Fibroblast of lung (primary cell): ENCODE measurements at regions not wholly inside any gene's neighbourhood (a gene's known extent, or its start where the extent isn't known, plus 50 kb on each side); places are given as distances from the start of the nearest gene placed in this dataset.

Experiments used
- DNase-seq, 2 donors: peaks; one replicate each; pipeline versions ENCODE4 v3.0.0 to v3.0.0-alpha.2; 2010; ENCODE audit warnings: low read depth in 2 of 2
- H2AFZ ChIP-seq: 2 replicates; pipeline ENCODE4 v1.5.1; 2012; ENCODE audit warnings: low read length, control low read depth, inconsistent platforms
- H3K27ac ChIP-seq: 2 replicates; pipeline ENCODE4 v1.5.1; 2011; ENCODE audit warnings: low read length, control low read depth; ENCODE audit not compliant: insufficient read depth
- H3K27me3 ChIP-seq: 2 replicates; pipeline ENCODE4 v1.5.1; 2011; ENCODE audit warnings: mild to moderate bottlenecking, low read length; ENCODE audit not compliant: control insufficient read depth, insufficient read depth
- H3K36me3 ChIP-seq: 2 replicates; pipeline ENCODE4 v1.5.1; 2011; ENCODE audit warnings: low read length; ENCODE audit not compliant: control insufficient read depth, insufficient read depth
- H3K4me1 ChIP-seq: 2 replicates; pipeline ENCODE4 v1.5.1; 2011; ENCODE audit warnings: low read length; ENCODE audit not compliant: control insufficient read depth, insufficient read depth; ENCODE audit errors: extremely low read depth
- H3K4me2 ChIP-seq: 2 replicates; pipeline ENCODE4 v1.5.1; 2011; ENCODE audit warnings: low read length, control low read depth; ENCODE audit not compliant: insufficient read depth; ENCODE audit errors: extremely low read depth
- H3K4me3 ChIP-seq, 4 experiments: fragments of 200-600 bp in 1 of 4; sonication (generic) in 1 of 4; replicated peaks in 1 of 4; 2 replicates each; pipeline ENCODE4 v1.5.1; 2011 to 2016; ENCODE audit warnings: low read length in 4 of 4, low read depth in 3 of 4, mild to moderate bottlenecking in 3 of 4, control low read depth in 2 of 4, inconsistent platforms in 1 of 4, mixed read lengths in 1 of 4; ENCODE audit not compliant: insufficient read depth in 1 of 4; ENCODE audit errors: control extremely low read depth in 1 of 4
- H3K79me2 ChIP-seq: 2 replicates; pipeline ENCODE4 v1.5.1; 2012; ENCODE audit warnings: mild to moderate bottlenecking, low read length, inconsistent platforms; ENCODE audit not compliant: control insufficient read depth, insufficient read depth
- H3K9ac ChIP-seq: 2 replicates; pipeline ENCODE4 v1.5.1; 2011; ENCODE audit warnings: mild to moderate bottlenecking, low read length, control low read depth; ENCODE audit not compliant: insufficient read depth
- H3K9me3 ChIP-seq: 2 replicates; pipeline ENCODE4 v1.5.1; 2012; ENCODE audit warnings: low read depth, low read length; ENCODE audit not compliant: control insufficient read depth, insufficient read depth
- H4K20me1 ChIP-seq: 2 replicates; pipeline ENCODE4 v1.5.1; 2011; ENCODE audit warnings: low read length; ENCODE audit not compliant: control insufficient read depth, insufficient read depth; ENCODE audit errors: extremely low read depth
- EZH2 ChIP-seq: IDR thresholded peaks from 2 replicates; pipeline ENCODE4 v1.5.1; 2012; ENCODE audit warnings: low read length, control low read depth, mild to moderate bottlenecking; ENCODE audit errors: missing control alignments
- TF ChIP-seq, protein P1 (sequence below), 2 donors: IDR thresholded peaks in 1 of 2; conservative IDR thresholded peaks in 1 of 2; 1 replicate in 1 of 2; 2 replicates in 1 of 2; pipeline ENCODE4 v1.5.1; 2011 to 2012; ENCODE audit warnings: low read length in 2 of 2, control low read depth in 1 of 2, inconsistent platforms in 1 of 2, low read depth in 1 of 2, mild to moderate bottlenecking in 1 of 2

DNA sequence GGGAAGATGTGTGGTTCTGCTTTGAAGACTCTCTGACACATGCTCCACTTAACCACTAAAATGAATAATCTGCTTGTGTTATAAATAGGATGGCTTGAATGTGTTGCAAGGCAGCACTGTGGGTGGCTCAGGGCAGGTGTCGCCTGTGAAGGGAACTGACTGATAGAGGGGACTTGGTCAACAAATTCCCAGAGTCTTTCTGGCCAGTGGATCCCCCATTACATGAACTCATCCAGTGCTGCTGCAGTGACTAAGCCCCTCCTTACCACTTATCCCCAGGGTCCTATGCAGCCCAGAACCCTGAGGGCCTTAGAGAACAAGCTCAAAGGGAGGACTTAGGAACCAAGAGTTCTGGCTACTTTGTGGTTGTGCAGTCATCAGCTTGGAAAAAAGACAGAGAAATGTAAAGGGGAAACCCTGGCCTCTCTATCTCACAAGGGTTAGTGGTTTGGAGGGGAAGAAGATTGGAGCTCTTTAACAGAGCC, 226.2 kb upstream of the TNP1 start:
- no peaks in the 10 kb centered on the region for H3K79me2 ChIP-seq
- no peaks in the 10 kb centered on the region for H3K36me3 ChIP-seq
- H3K9ac ChIP-seq, result no peak overlapping the region
- H3K27me3 ChIP-seq, result no peaks in the 10 kb centered on the region
- TF ChIP-seq, protein P1, sequence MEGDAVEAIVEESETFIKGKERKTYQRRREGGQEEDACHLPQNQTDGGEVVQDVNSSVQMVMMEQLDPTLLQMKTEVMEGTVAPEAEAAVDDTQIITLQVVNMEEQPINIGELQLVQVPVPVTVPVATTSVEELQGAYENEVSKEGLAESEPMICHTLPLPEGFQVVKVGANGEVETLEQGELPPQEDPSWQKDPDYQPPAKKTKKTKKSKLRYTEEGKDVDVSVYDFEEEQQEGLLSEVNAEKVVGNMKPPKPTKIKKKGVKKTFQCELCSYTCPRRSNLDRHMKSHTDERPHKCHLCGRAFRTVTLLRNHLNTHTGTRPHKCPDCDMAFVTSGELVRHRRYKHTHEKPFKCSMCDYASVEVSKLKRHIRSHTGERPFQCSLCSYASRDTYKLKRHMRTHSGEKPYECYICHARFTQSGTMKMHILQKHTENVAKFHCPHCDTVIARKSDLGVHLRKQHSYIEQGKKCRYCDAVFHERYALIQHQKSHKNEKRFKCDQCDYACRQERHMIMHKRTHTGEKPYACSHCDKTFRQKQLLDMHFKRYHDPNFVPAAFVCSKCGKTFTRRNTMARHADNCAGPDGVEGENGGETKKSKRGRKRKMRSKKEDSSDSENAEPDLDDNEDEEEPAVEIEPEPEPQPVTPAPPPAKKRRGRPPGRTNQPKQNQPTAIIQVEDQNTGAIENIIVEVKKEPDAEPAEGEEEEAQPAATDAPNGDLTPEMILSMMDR (conservative IDR thresholded peaks at IDR 0.05 in 1 of 2, IDR thresholded peaks at IDR 0.05 in 1 of 2; ENCODE audit: low read depth in 1 of 2, low read length in 2 of 2), result no peak
- TF ChIP-seq EZH2, result no peak
- no peaks in the 10 kb centered on the region for H4K20me1 ChIP-seq
- H3K9me3 ChIP-seq, result no peaks in the 10 kb centered on the region
- DNase-seq, result peak; percentile 33 to 90
- peaks cover 4% of the 10 kb centered on the region for H3K4me1 ChIP-seq
- H3K4me3 ChIP-seq, result no peak overlapping the region
- no peak overlapping the region for H2AFZ ChIP-seq
- H3K27ac ChIP-seq, result no peak overlapping the region
- no peak overlapping the region for H3K4me2 ChIP-seq

DNA sequence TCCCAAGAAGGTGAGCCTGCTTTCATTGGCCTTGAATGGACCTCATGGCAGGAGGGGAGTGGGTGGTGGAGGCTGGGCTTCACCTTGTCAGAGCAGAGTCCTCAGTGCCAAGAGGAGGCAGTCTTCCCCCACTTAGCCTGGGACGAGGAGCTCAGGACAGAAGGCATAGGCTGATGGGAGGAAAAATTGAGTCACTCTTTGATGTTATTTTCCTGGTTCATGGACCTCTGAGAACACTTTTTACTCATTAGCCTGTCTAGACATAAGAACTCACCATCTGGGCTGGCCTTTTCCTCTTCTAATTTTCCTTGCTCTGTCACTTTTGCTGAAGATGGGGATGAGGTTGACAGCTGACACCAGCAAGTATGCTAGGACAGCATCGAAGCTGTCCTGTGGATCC, 225.7 kb upstream of the TNP1 start:
- H3K4me2 ChIP-seq, result no peak overlapping the region
- H3K9me3 ChIP-seq, result no peaks in the 10 kb centered on the region
- TF ChIP-seq, protein P1 (conservative IDR thresholded peaks at IDR 0.05 in 1 of 2, IDR thresholded peaks at IDR 0.05 in 1 of 2; ENCODE audit: low read depth in 1 of 2, low read length in 2 of 2), result no peak
- TF ChIP-seq EZH2, result no peak
- H3K4me3 ChIP-seq, result no peak overlapping the region
- no peaks in the 10 kb centered on the region for H3K79me2 ChIP-seq
- H3K9ac ChIP-seq, result no peak overlapping the region
- H3K36me3 ChIP-seq, result no peaks in the 10 kb centered on the region
- H4K20me1 ChIP-seq, result no peaks in the 10 kb centered on the region
- H3K27me3 ChIP-seq, result no peaks in the 10 kb centered on the region
- DNase-seq, result peak in 1 of 2 donors; percentile 91
- peaks cover 4% of the 10 kb centered on the region for H3K4me1 ChIP-seq
- no peak overlapping the region for H3K27ac ChIP-seq
- H2AFZ ChIP-seq, result no peak overlapping the region

DNA sequence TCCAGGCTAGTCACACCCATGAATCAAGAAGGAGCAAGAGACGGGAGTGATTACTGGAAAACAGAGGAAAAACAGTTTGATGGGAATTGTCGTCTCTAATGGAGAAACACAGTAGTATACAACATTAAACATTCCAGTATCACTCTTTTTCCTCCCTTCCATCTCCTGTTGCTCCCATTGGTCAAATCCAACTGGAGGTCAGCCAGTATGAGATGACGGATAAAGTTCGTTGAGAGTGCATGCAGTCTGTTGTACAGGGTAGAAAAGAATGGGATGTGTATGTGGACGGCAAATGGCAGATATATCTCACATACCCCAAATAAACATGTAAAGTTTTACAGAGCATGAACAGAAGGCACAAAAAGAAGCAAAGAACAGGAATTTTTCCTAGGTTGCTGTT, 221.9 kb upstream of the TNP1 start:
- no peak for TF ChIP-seq EZH2
- TF ChIP-seq, protein P1 (conservative IDR thresholded peaks at IDR 0.05 in 1 of 2, IDR thresholded peaks at IDR 0.05 in 1 of 2; ENCODE audit: low read depth in 1 of 2, low read length in 2 of 2), result no peak
- H3K27me3 ChIP-seq, result no peaks in the 10 kb centered on the region

More for the DNA sequence above, 221.9 kb upstream of the TNP1 start:
- no peak for DNase-seq
- Histone ChIP-seq H2AFZ (no peak overlapping the region), H4K20me1 (no peaks in the 10 kb centered on the region), H3K36me3 (no peaks in the 10 kb centered on the region), H3K4me3 (no peak overlapping the region), H3K9ac (no peak overlapping the region), H3K9me3 (no peaks in the 10 kb centered on the region), H3K4me2 (no peak overlapping the region), H3K4me1 (peaks cover 4% of the 10 kb centered on the region), H3K27ac (no peak overlapping the region), H3K79me2 (no peaks in the 10 kb centered on the region)
